LNCAP (cell line): ENCODE measurements at regions not wholly inside any gene's neighbourhood (a gene's known extent, or its start where the extent isn't known, plus 50 kb on each side); places are given as distances from the start of the nearest gene placed in this dataset.

Source experiments
- TF ChIP-seq, protein P1 (sequence below): fragments of 450-650 bp; IDR thresholded peaks from 2 replicates; pipeline ENCODE4 v1.5.1; 2017; ENCODE audit warnings: mild to moderate bottlenecking

GRCh38 chr4:36493251-36493650 lies 211.8 kb downstream of the DTHD1 start:
- TF ChIP-seq, protein P1, sequence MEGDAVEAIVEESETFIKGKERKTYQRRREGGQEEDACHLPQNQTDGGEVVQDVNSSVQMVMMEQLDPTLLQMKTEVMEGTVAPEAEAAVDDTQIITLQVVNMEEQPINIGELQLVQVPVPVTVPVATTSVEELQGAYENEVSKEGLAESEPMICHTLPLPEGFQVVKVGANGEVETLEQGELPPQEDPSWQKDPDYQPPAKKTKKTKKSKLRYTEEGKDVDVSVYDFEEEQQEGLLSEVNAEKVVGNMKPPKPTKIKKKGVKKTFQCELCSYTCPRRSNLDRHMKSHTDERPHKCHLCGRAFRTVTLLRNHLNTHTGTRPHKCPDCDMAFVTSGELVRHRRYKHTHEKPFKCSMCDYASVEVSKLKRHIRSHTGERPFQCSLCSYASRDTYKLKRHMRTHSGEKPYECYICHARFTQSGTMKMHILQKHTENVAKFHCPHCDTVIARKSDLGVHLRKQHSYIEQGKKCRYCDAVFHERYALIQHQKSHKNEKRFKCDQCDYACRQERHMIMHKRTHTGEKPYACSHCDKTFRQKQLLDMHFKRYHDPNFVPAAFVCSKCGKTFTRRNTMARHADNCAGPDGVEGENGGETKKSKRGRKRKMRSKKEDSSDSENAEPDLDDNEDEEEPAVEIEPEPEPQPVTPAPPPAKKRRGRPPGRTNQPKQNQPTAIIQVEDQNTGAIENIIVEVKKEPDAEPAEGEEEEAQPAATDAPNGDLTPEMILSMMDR, result no peak

- TF ChIP-seq, protein P1, result no peak
These were observed 212.6 kb downstream of the DTHD1 start for GRCh38 chr4:36494016-36494415.

- TF ChIP-seq, protein P1, result no peak
These were observed 213.3 kb downstream of the DTHD1 start for GRCh38 chr4:36494747-36495146.

DNA sequence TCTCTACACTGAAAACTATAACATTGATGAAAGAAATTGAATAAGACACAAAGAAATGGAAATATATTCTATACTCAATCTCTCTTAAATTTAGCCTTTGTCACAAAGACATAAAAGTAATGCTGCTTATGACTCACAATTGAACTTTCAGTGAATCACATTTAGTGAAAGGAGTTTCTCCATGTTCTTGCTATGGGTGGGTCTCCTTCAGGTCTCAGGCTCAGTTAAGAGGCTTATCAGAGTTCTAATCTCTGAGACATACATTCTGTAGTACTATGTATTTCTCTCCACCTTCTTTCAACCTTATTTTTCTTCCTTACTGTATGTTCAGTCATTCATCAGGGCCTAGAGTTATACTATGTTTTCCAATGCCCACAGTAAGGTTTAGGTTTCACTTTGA lies 220.9 kb downstream of the DTHD1 start:
- TF ChIP-seq, protein P1, result no peak

GRCh38 chr4:36508394-36508793 lies 227.0 kb downstream of the DTHD1 start:
- TF ChIP-seq, protein P1, result no peak

- TF ChIP-seq, protein P1, result no peak
These were observed 228.4 kb downstream of the DTHD1 start for GRCh38 chr4:36509845-36510244.

- TF ChIP-seq, protein P1, result no peak
These were observed 230.4 kb downstream of the DTHD1 start for GRCh38 chr4:36511785-36512184.

GRCh38 chr4:36516522-36517095 lies 235.2 kb downstream of the DTHD1 start:
- TF ChIP-seq, protein P1, result no peak
